ENCODE measurements at regions not wholly inside any gene's neighbourhood (a gene's known extent, or its start where the extent isn't known, plus 50 kb on each side); places are given as distances from the start of the nearest gene placed in this dataset.

GRCh38 chr13:67392014-67392413 is 161.9 kb upstream of the PCDH9 start:
- TF ChIP-seq MAX (IDR thresholded peaks at IDR 0.05) (no peak), CHD2 (IDR thresholded peaks at IDR 0.05; ENCODE audit: low read length) (no peak), TAF1 (IDR thresholded peaks at IDR 0.05; ENCODE audit: low read depth, low read length) (no peak), JUN (IDR thresholded peaks at IDR 0.05; ENCODE audit: low read depth, low read length) (no peak)
- TF ChIP-seq, protein P1, sequence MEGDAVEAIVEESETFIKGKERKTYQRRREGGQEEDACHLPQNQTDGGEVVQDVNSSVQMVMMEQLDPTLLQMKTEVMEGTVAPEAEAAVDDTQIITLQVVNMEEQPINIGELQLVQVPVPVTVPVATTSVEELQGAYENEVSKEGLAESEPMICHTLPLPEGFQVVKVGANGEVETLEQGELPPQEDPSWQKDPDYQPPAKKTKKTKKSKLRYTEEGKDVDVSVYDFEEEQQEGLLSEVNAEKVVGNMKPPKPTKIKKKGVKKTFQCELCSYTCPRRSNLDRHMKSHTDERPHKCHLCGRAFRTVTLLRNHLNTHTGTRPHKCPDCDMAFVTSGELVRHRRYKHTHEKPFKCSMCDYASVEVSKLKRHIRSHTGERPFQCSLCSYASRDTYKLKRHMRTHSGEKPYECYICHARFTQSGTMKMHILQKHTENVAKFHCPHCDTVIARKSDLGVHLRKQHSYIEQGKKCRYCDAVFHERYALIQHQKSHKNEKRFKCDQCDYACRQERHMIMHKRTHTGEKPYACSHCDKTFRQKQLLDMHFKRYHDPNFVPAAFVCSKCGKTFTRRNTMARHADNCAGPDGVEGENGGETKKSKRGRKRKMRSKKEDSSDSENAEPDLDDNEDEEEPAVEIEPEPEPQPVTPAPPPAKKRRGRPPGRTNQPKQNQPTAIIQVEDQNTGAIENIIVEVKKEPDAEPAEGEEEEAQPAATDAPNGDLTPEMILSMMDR (IDR thresholded peaks at IDR 0.05; ENCODE audit: control extremely low read depth in 1 of 3, insufficient read depth in 1 of 3, low read depth in 1 of 3, low read length in 3 of 3), result no peak

Measured in H1 (cell line).